ENCODE measurements at regions not wholly inside any gene's neighbourhood (a gene's known extent, or its start where the extent isn't known, plus 50 kb on each side); places are given as distances from the start of the nearest gene placed in this dataset.

- ATAC-seq (peak; percentile 47), DNase-seq (no peak)
- H3K4me3 ChIP-seq = no peak overlapping the region
- intact Hi-C loops (cut with DNase I) = no loop called here
- no peak overlapping the region for H3K27ac ChIP-seq
- H3K9me3 ChIP-seq = no peaks in the 10 kb centered on the region
- peaks cover 11% of the 10 kb centered on the region for H3K27me3 ChIP-seq
- TF ChIP-seq CTCF (IDR thresholded peaks at IDR 0.05) = no peak
- no peaks in the 10 kb centered on the region for H3K4me1 ChIP-seq
- H3K36me3 ChIP-seq = no peaks in the 10 kb centered on the region
Measured at GRCh38 chr6:44556046-44556445, 168.5 kb downstream of the CDC5L start.

GRCh38 chr6:44558024-44558831, 170.7 kb downstream of the CDC5L start:
- intact Hi-C loops (cut with DNase I) = no loop called here
- H3K36me3 ChIP-seq = no peaks in the 10 kb centered on the region
- ATAC-seq = no peak
- H3K27me3 ChIP-seq = peaks cover 11% of the 10 kb centered on the region
- H3K4me3 ChIP-seq = no peak overlapping the region
- DNase-seq = no peak
- no peaks in the 10 kb centered on the region for H3K4me1 ChIP-seq
- no peaks in the 10 kb centered on the region for H3K9me3 ChIP-seq
- no peak overlapping the region for H3K27ac ChIP-seq
- no peak for TF ChIP-seq CTCF (IDR thresholded peaks at IDR 0.05)

GRCh38 chr6:44558832-44559251, 171.3 kb downstream of the CDC5L start:
- Histone ChIP-seq H3K36me3 (no peaks in the 10 kb centered on the region), H3K27me3 (peaks cover 11% of the 10 kb centered on the region), H3K9me3 (no peaks in the 10 kb centered on the region), H3K4me3 (no peak overlapping the region), H3K27ac (no peak overlapping the region), H3K4me1 (no peaks in the 10 kb centered on the region)
- TF ChIP-seq CTCF (IDR thresholded peaks at IDR 0.05) = no peak
- DNase-seq (no peak), ATAC-seq (no peak)
- intact Hi-C loops (cut with DNase I) = no loop called here

- H3K4me1 ChIP-seq = no peaks in the 10 kb centered on the region
- H3K9me3 ChIP-seq = no peaks in the 10 kb centered on the region
- no peak for DNase-seq
- H3K36me3 ChIP-seq = no peaks in the 10 kb centered on the region
- no peak overlapping the region for H3K27ac ChIP-seq
- no peak for ATAC-seq
- intact Hi-C loops (cut with DNase I) = no loop called here
- no peak overlapping the region for H3K4me3 ChIP-seq
- H3K27me3 ChIP-seq = peaks cover 11% of the 10 kb centered on the region
- TF ChIP-seq CTCF (IDR thresholded peaks at IDR 0.05) = no peak
Measured at GRCh38 chr6:44559486-44560270, 172.2 kb downstream of the CDC5L start.

- Histone ChIP-seq H3K9me3 (no peaks in the 10 kb centered on the region), H3K27ac (no peak overlapping the region), H3K4me1 (no peaks in the 10 kb centered on the region), H3K36me3 (no peaks in the 10 kb centered on the region), H3K4me3 (no peak overlapping the region), H3K27me3 (peaks cover 11% of the 10 kb centered on the region)
- DNase-seq = no peak
- no peak for TF ChIP-seq CTCF (IDR thresholded peaks at IDR 0.05)
- no peak for ATAC-seq
- intact Hi-C loops (cut with DNase I) = no loop called here
Measured at GRCh38 chr6:44560458-44561059, 173.1 kb downstream of the CDC5L start.

Measured in upper lobe of right lung (tissue), 1 donor.